HCT116 (cell line): ENCODE measurements at regions not wholly inside any gene's neighbourhood (a gene's known extent, or its start where the extent isn't known, plus 50 kb on each side); places are given as distances from the start of the nearest gene placed in this dataset.

Source experiments
- ATAC-seq: fragments of 200-7000 bp; cut with Tn5 transposase; 2 replicates; pipeline ENCODE4 v1.9.1; 2020; ENCODE audit warnings: mild to moderate bottlenecking, moderate library complexity
- BruUV-seq: library from RNA; stranded (reverse); fragments of 400-500 nt; replicated peaks from 2 replicates; lab custom pipeline; 2021; lab: Mats Ljungman, UMichigan
- CTCF ChIA-PET: fragments of 300-600 bp; sonication (Branson Sonifier 250); formaldehyde crosslinking; loops from one replicate; lab custom pipeline; 2021; ENCODE audit warnings: antibody characterized with exemption; lab: Charles Lee
- POLR2A ChIA-PET: fragments of 300-600, 350-600 bp; sonication (Branson Sonifier 250); formaldehyde crosslinking; loops from one replicate; lab custom pipeline; 2021; ENCODE audit warnings: antibody characterized with exemption; lab: Charles Lee
- RAD21 ChIA-PET, 2 experiments: fragments of 300-600 bp; sonication (Branson Sonifier 250); formaldehyde crosslinking; loops; one replicate each; lab custom pipeline; 2023; ENCODE audit warnings: low total read pairs in 2 of 2; ENCODE audit not compliant: uncharacterized antibody in 2 of 2, unreplicated experiment in 2 of 2, low non-redundant PET in 1 of 2; lab: Charles Lee
- DNase-seq: peaks from one replicate; pipeline ENCODE4 v3.0.0-alpha.2; 2010; ENCODE audit warnings: low read depth, low spot score
- H2AFZ ChIP-seq: fragments of 200-600 bp; shearing (Covaris generic), sonication (generic); 2 replicates; pipeline ENCODE4 v1.6.1; 2017; ENCODE audit warnings: low read depth, mixed run types, mixed read lengths, antibody characterized with exemption, low read length; ENCODE audit not compliant: poor library complexity, severe bottlenecking
- H3K27ac ChIP-seq: 2 replicates; pipeline ENCODE4 v1.5.1; 2012; ENCODE audit warnings: low read depth, low read length
- H3K27me3 ChIP-seq: fragments of 200-600 bp; sonication (generic); 2 replicates; pipeline ENCODE4 v1.6.1; 2016; ENCODE audit warnings: mixed run types, low read length, mixed read lengths; ENCODE audit not compliant: insufficient read depth
- H3K36me3 ChIP-seq, 2 experiments: fragments of 200-500 bp in 1 of 2; fragments of 200-600 bp in 1 of 2; sonication (Bioruptor generic) in 1 of 2; sonication (generic) in 1 of 2; 2 replicates each; pipeline versions ENCODE4 v1.5.1 to v1.6.1; 2014 to 2016; ENCODE audit warnings: low read length in 2 of 2, inconsistent platforms in 1 of 2, mixed read lengths in 1 of 2, mixed run types in 1 of 2; ENCODE audit not compliant: insufficient read depth in 2 of 2, control insufficient read depth in 1 of 2
- H3K4me1 ChIP-seq, 2 experiments: fragments of 200-600 bp in 1 of 2; sonication (generic) in 1 of 2; 2 replicates each; pipeline versions ENCODE4 v1.5.1 to v1.6.1; 2012 to 2017; ENCODE audit warnings: low read length in 2 of 2, inconsistent platforms in 1 of 2, mild to moderate bottlenecking in 1 of 2, mixed read lengths in 1 of 2, mixed run types in 1 of 2, moderate library complexity in 1 of 2; ENCODE audit not compliant: insufficient read depth in 2 of 2, control insufficient read depth in 1 of 2
- H3K4me2 ChIP-seq: fragments of 200-600 bp; sonication (generic); 2 replicates; pipeline ENCODE4 v1.6.1; 2017; ENCODE audit warnings: mixed run types, low read length, mixed read lengths
- H3K4me3 ChIP-seq, 2 experiments: fragments of 200-600 bp in 1 of 2; sonication (generic) in 1 of 2; replicated peaks in 1 of 2; 2 replicates each; pipeline ENCODE4 v1.5.1; 2011 to 2016; ENCODE audit warnings: low read length in 2 of 2, control low read depth in 1 of 2, low read depth in 1 of 2, mild to moderate bottlenecking in 1 of 2, mixed read lengths in 1 of 2, mixed run types in 1 of 2
- H3K79me2 ChIP-seq: fragments of 200-600 bp; sonication (generic); 2 replicates; pipeline ENCODE4 v1.6.1; 2017; ENCODE audit warnings: mild to moderate bottlenecking, mixed run types, low read length, moderate library complexity, mixed read lengths; ENCODE audit not compliant: insufficient read depth
- H3K9ac ChIP-seq: fragments of 200-600 bp; sonication (generic); 2 replicates; pipeline ENCODE4 v1.6.1; 2016; ENCODE audit warnings: low read length, mixed read lengths
- H3K9me2 ChIP-seq: fragments of 200-600 bp; sonication (generic), shearing (Covaris generic); 2 replicates; pipeline ENCODE4 v1.6.1; 2017; ENCODE audit warnings: mixed run types, mild to moderate bottlenecking, moderate library complexity; ENCODE audit not compliant: insufficient read depth
- H3K9me3 ChIP-seq, 2 experiments: fragments of 200-500 bp in 1 of 2; fragments of 200-600 bp in 1 of 2; sonication (Bioruptor generic) in 1 of 2; sonication (generic) in 1 of 2; 2 replicates each; pipeline ENCODE4 v1.6.1; 2014 to 2017; ENCODE audit warnings: low read length in 2 of 2, mixed read lengths in 2 of 2, inconsistent platforms in 1 of 2, low read depth in 1 of 2, mild to moderate bottlenecking in 1 of 2, mixed run types in 1 of 2, moderate library complexity in 1 of 2; ENCODE audit not compliant: control insufficient read depth in 1 of 2, insufficient read depth in 1 of 2
- H4K20me1 ChIP-seq: fragments of 200-600 bp; sonication (generic), shearing (Covaris generic); 2 replicates; pipeline ENCODE4 v1.6.1; 2017; ENCODE audit warnings: mixed run types, mild to moderate bottlenecking, moderate library complexity; ENCODE audit not compliant: insufficient read depth
- POLR2AphosphoS5 ChIP-seq: IDR thresholded peaks from 2 replicates; pipeline ENCODE4 v1.6.1; 2011; ENCODE audit warnings: mild to moderate bottlenecking, low read depth, low read length, moderate library complexity
- ZBTB33 ChIP-seq: IDR thresholded peaks from 2 replicates; pipeline ENCODE4 v1.6.1; 2011; ENCODE audit warnings: mild to moderate bottlenecking, low read length, moderate library complexity; ENCODE audit not compliant: insufficient replicate concordance; ENCODE audit errors: extremely low read depth
- intact Hi-C: fragments of 100-400 bp; cut with micrococcal nuclease; formaldehyde crosslinking; loops from 2 replicates; pipeline ENCODE4 v1.10.0; 2022

GRCh38 chr4:6524436-6524835 is 50.6 kb upstream of the MAN2B2 start:
- peaks cover 0 to 6% of the 10 kb centered on the region in 2 experiments; a peak in 2 of 4 replicates for H3K4me1 ChIP-seq
- H3K9me3 ChIP-seq: no peaks in the 10 kb centered on the region
- POLR2A ChIA-PET: no interaction called here
- CTCF ChIA-PET: no interaction called here
- TF ChIP-seq POLR2AphosphoS5 (no peak), ZBTB33 (no peak)
- no peak overlapping the region for H2AFZ ChIP-seq
- intact Hi-C loops: no loop called here
- no TSS peak for BruUV-seq
- DNase-seq (no peak), ATAC-seq (no peak)
- no peaks in the 10 kb centered on the region for H3K79me2 ChIP-seq
- H3K36me3 ChIP-seq: no peaks in the 10 kb centered on the region
- no peak overlapping the region for H3K27ac ChIP-seq
- H3K4me3 ChIP-seq: no peak overlapping the region
- H3K9ac ChIP-seq: no peak overlapping the region
- RAD21 ChIA-PET: no interaction called here
- no peaks in the 10 kb centered on the region for H4K20me1 ChIP-seq
- H3K27me3 ChIP-seq: no peaks in the 10 kb centered on the region
- no peak overlapping the region for H3K4me2 ChIP-seq
- no peaks in the 10 kb centered on the region for H3K9me2 ChIP-seq
